Keratinocyte (primary cell): ENCODE measurements at regions not wholly inside any gene's neighbourhood (a gene's known extent, or its start where the extent isn't known, plus 50 kb on each side); places are given as distances from the start of the nearest gene placed in this dataset.

Experiments
- CTCF ChIP-seq, 3 experiments: IDR thresholded peaks in 1 of 3; conservative IDR thresholded peaks in 1 of 3; optimal IDR thresholded peaks in 1 of 3; 2 replicates in 2 of 3; 3 replicates in 1 of 3; pipeline versions ENCODE3 to v1.5.1; 2011; ENCODE audit warnings: low read length in 3 of 3, mild to moderate bottlenecking in 3 of 3, moderate library complexity in 2 of 3, control low read depth in 1 of 3, inconsistent platforms in 1 of 3; ENCODE audit not compliant: insufficient read depth in 2 of 3; ENCODE audit errors: extremely low read depth in 1 of 3
- EZH2 ChIP-seq: IDR thresholded peaks from one replicate; pipeline ENCODE4 v1.6.1; 2012; ENCODE audit warnings: inconsistent platforms, mild to moderate bottlenecking, low read length, moderate library complexity

- TF ChIP-seq CTCF (optimal IDR thresholded peaks at IDR 0.05 in 1 of 3, IDR thresholded peaks at IDR 0.05 in 1 of 3, conservative IDR thresholded peaks at IDR 0.05 in 1 of 3; ENCODE audit: extremely low read depth in 1 of 3, insufficient read depth in 2 of 3, low read length in 3 of 3) (no peak), EZH2 (no peak)
Measured at GRCh38 chr4:106425576-106425975, 57.0 kb upstream of the GIMD1 start.
